CD14-positive monocyte (primary cell): ENCODE measurements at regions not wholly inside any gene's neighbourhood (a gene's known extent, or its start where the extent isn't known, plus 50 kb on each side); places are given as distances from the start of the nearest gene placed in this dataset.

Source experiments
- DNase-seq, 3 donors: peaks; one replicate each; pipeline ENCODE4 v3.0.0-alpha.2; 2011 to 2022
- H2AFZ ChIP-seq: 2 replicates; pipeline ENCODE4 v1.6.0; 2012; ENCODE audit warnings: mild to moderate bottlenecking, low read depth, low read length, inconsistent platforms; ENCODE audit not compliant: insufficient read depth, poor library complexity, severe bottlenecking
- H3K27ac ChIP-seq, 2 donors: 1 replicate in 1 of 2; 2 replicates in 1 of 2; pipeline ENCODE4 v1.5.1; 2012 to 2013; ENCODE audit warnings: low read length in 2 of 2, control low read depth in 1 of 2, inconsistent platforms in 1 of 2, low read depth in 1 of 2, mild to moderate bottlenecking in 1 of 2
- H3K27me3 ChIP-seq, 2 donors: one replicate each; pipeline versions ENCODE4 v1.6.0 to v1.6.1; 2011 to 2013; ENCODE audit warnings: low read length in 2 of 2; ENCODE audit not compliant: control insufficient read depth in 2 of 2, insufficient read depth in 2 of 2
- H3K36me3 ChIP-seq, 2 donors: replicated peaks in 1 of 2; 1 replicate in 1 of 2; 2 replicates in 1 of 2; pipeline versions ENCODE4 v1.5.1 to v1.6.1; 2012 to 2013; ENCODE audit warnings: low read length in 2 of 2, control low read depth in 1 of 2, inconsistent platforms in 1 of 2, mild to moderate bottlenecking in 1 of 2; ENCODE audit not compliant: insufficient read depth in 2 of 2, control insufficient read depth in 1 of 2
- H3K4me1 ChIP-seq, 2 donors: 1 replicate in 1 of 2; 2 replicates in 1 of 2; pipeline versions ENCODE4 v1.5.1 to v1.6.1; 2012 to 2013; ENCODE audit warnings: low read length in 2 of 2, control low read depth in 1 of 2, inconsistent platforms in 1 of 2, mild to moderate bottlenecking in 1 of 2, moderate library complexity in 1 of 2; ENCODE audit not compliant: insufficient read depth in 2 of 2, control insufficient read depth in 1 of 2
- H3K4me2 ChIP-seq: replicated peaks from 2 replicates; pipeline ENCODE3; 2012; ENCODE audit warnings: low read length, moderate library complexity, mild to moderate bottlenecking; ENCODE audit not compliant: poor library complexity, severe bottlenecking; ENCODE audit errors: extremely low read depth
- H3K4me3 ChIP-seq, 3 experiments: fragments of 200-600 bp in 1 of 3; sonication (generic) in 1 of 3; replicated peaks in 1 of 3; 1 replicate in 2 of 3; 2 replicates in 1 of 3; pipeline ENCODE4 v1.5.1; 2011 to 2013; ENCODE audit warnings: low read length in 3 of 3, mild to moderate bottlenecking in 3 of 3, control low read depth in 2 of 3, low read depth in 2 of 3, inconsistent platforms in 1 of 3, moderate library complexity in 1 of 3
- H3K79me2 ChIP-seq: 2 replicates; pipeline ENCODE4 v1.6.0; 2012; ENCODE audit warnings: mild to moderate bottlenecking, control low read depth, inconsistent platforms, low read length, moderate library complexity; ENCODE audit not compliant: insufficient read depth
- H3K9ac ChIP-seq: 2 replicates; pipeline ENCODE4 v1.6.0; 2017; ENCODE audit warnings: low read length, mild to moderate bottlenecking; ENCODE audit not compliant: insufficient read depth, poor library complexity, severe bottlenecking
- H3K9me3 ChIP-seq, 2 donors: replicated peaks in 1 of 2; 1 replicate in 1 of 2; 2 replicates in 1 of 2; pipeline versions ENCODE4 v1.5.1 to v1.6.1; 2012 to 2013; ENCODE audit warnings: low read length in 2 of 2, control low read depth in 1 of 2; ENCODE audit not compliant: control insufficient read depth in 1 of 2, insufficient read depth in 1 of 2
- H4K20me1 ChIP-seq: 2 replicates; pipeline ENCODE4 v1.6.0; 2012; ENCODE audit warnings: mild to moderate bottlenecking, low read length, control low read depth, moderate library complexity; ENCODE audit not compliant: insufficient read depth
- H3K27ac Mint-ChIP-seq, 7 donors: one replicate each; pipeline ENCODE4 v1.8.0; 2020; ENCODE audit warnings: mild to moderate bottlenecking in 7 of 7, mixed read lengths in 7 of 7, moderate library complexity in 6 of 7, inconsistent platforms in 2 of 7
- H3K27me3 Mint-ChIP-seq, 3 donors: one replicate each; pipeline ENCODE4 v1.8.0; 2021 to 2022; ENCODE audit warnings: low read depth in 3 of 3, mild to moderate bottlenecking in 3 of 3, mixed read lengths in 3 of 3, moderate library complexity in 3 of 3, inconsistent platforms in 1 of 3
- H3K36me3 Mint-ChIP-seq, 2 donors: one replicate each; pipeline ENCODE4 v1.8.0; 2020; ENCODE audit warnings: mixed read lengths in 2 of 2, inconsistent platforms in 1 of 2, mild to moderate bottlenecking in 1 of 2
- H3K4me1 Mint-ChIP-seq: one replicate; pipeline ENCODE4 v1.8.0; 2020; ENCODE audit warnings: mild to moderate bottlenecking, mixed read lengths
- H3K4me3 Mint-ChIP-seq, 2 donors: one replicate each; pipeline ENCODE4 v1.8.0; 2020; ENCODE audit warnings: mild to moderate bottlenecking in 2 of 2, mixed read lengths in 2 of 2, moderate library complexity in 1 of 2
- H3K9me3 Mint-ChIP-seq, 7 donors: one replicate each; pipeline ENCODE4 v1.8.0; 2020 to 2022; ENCODE audit warnings: mixed read lengths in 7 of 7, mild to moderate bottlenecking in 6 of 7, moderate library complexity in 6 of 7, inconsistent platforms in 2 of 7
- CTCF ChIP-seq: fragments of 200-600 bp; IDR thresholded peaks from one replicate; pipeline ENCODE4 v1.8.0; 2022; ENCODE audit warnings: antibody characterized with exemption, mild to moderate bottlenecking
- WGBS: methylation state at CpG from one replicate; pipeline ENCODE4 v1.1.5; 2013; ENCODE audit warnings: missing lambda C conversion rate; ENCODE audit not compliant: insufficient coverage; 5-methylcytosine and 5-hydroxymethylcytosine counted together
- intact Hi-C, 2 donors: fragments of 100-400 bp; cut with micrococcal nuclease; formaldehyde crosslinking; loops; one replicate each; pipeline versions ENCODE4 v1.15.0 to v1.15.1; 2023

- Histone ChIP-seq H3K4me2 (no peak overlapping the region), H3K36me3 (no peaks in the 10 kb centered on the region), H3K27me3 (no peaks in the 10 kb centered on the region), H3K9ac (no peak overlapping the region), H3K9me3 (peaks cover 13 to 23% of the 10 kb centered on the region in 2 donors), H3K4me3 (no peak overlapping the region), H4K20me1 (no peaks in the 10 kb centered on the region), H3K4me1 (no peaks in the 10 kb centered on the region), H3K79me2 (no peaks in the 10 kb centered on the region), H2AFZ (no peak overlapping the region), H3K27ac (no peak overlapping the region)
- Mint-ChIP-seq H3K27me3 (no peaks in the 10 kb centered on the region), H3K9me3 (peaks cover 0 to 24% (median 8%) of the 10 kb centered on the region in 7 donors), H3K4me3 (no peak overlapping the region), H3K36me3 (no peaks in the 10 kb centered on the region), H3K4me1 (no peaks in the 10 kb centered on the region), H3K27ac (no peak overlapping the region)
- intact Hi-C loops = no loop called here
- TF ChIP-seq CTCF = no peak
- DNase-seq = no peak
- WGBS = 93% methylated on average over 9 of the region's 10 CpGs
Observed at GRCh38 chr20:55744896-55745295, 260.4 kb downstream of the CBLN4 start.

GRCh38 chr20:55741801-55742200 is 263.5 kb downstream of the CBLN4 start:
- no peak overlapping the region for H3K4me2 ChIP-seq
- Mint-ChIP-seq H3K9me3 (peaks cover 0 to 18% (median 5%) of the 10 kb centered on the region in 7 donors), H3K4me3 (no peak overlapping the region), H3K27me3 (peaks cover 0 to 1% (median 0%) of the 10 kb centered on the region in 3 donors), H3K4me1 (no peaks in the 10 kb centered on the region), H3K27ac (no peak overlapping the region), H3K36me3 (no peaks in the 10 kb centered on the region)
- H2AFZ ChIP-seq = no peak overlapping the region
- H3K79me2 ChIP-seq = no peaks in the 10 kb centered on the region
- H3K27ac ChIP-seq = no peak overlapping the region
- 88% methylated on average over 3 of the region's 3 CpGs for WGBS
- H3K9ac ChIP-seq = no peak overlapping the region
- H3K9me3 ChIP-seq = peaks cover 13 to 23% of the 10 kb centered on the region in 2 donors
- DNase-seq = no peak
- H3K27me3 ChIP-seq = no peaks in the 10 kb centered on the region
- H3K4me1 ChIP-seq = no peaks in the 10 kb centered on the region
- intact Hi-C loops = no loop called here
- H3K36me3 ChIP-seq = no peaks in the 10 kb centered on the region
- H3K4me3 ChIP-seq = no peak overlapping the region
- no peaks in the 10 kb centered on the region for H4K20me1 ChIP-seq
- TF ChIP-seq CTCF = no peak
